ENCODE measurements at regions not wholly inside any gene's neighbourhood (a gene's known extent, or its start where the extent isn't known, plus 50 kb on each side); places are given as distances from the start of the nearest gene placed in this dataset.
A peak's percentile ranks its signal among the peaks of the same experiment; 100 is the strongest.
"Not testable (repeated sequence)": the region's sequence is repeated elsewhere in the genome, so short reads cannot be mapped to it uniquely, and the experiment has no call there.

DNA sequence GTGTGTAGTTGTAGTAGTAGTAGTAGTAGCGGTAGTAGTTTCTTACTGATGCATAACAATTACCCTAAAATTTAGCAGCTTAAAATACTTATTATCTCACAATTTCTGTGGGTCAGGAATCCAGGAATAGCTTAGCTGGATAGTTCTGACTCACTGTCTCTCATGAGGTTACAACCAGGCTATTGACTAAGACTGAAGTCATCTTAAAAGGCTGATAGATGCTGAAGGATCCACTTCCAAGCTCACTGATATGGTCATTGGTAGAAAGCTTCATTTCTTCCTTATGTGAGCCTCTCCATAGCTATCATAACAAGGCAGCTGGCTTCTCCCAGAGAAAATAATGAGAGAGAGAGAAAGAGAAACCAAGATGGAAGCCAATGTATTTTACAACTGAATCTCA is 147.5 kb upstream of the FBXL17 start:
- no peak for DNase-seq

DNA sequence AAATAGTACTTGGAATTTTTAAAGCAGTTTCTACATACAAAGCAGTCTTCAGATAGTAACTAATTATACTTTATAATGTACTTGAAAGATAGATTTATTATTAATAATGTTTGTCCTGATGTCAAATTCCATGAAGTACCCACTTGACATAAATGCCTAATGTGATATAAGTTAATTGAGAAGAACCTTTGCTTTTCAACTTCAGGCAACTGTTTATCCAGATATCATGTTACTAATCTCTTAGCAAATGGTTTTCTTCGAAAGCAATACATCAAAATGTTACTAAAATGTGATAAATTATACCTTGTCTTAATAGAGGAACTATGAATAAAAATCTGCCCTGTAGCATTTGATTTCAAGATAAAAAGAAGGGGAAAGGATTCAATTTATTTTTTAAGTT is 146.8 kb upstream of the FBXL17 start:
- DNase-seq: no peak

DNA sequence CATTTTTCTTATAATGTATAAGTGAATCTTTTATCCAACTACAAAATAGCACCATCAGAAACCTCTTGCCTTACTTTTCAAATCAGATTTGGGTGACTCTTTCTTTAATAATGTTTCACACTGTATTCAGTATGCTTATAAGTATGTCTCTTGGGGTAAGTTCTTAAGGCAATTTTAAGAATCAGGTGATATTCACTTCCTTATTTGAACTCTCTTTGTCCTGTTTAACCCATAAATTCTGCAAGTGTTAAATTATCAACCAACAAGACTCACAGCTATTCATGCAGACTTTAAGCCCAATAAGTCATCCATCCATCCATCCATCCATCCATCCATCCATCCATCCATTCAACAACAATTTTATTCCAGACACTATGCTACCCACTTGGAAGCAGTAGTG is 142.7 kb upstream of the FBXL17 start:
- DNase-seq: no peak

DNA sequence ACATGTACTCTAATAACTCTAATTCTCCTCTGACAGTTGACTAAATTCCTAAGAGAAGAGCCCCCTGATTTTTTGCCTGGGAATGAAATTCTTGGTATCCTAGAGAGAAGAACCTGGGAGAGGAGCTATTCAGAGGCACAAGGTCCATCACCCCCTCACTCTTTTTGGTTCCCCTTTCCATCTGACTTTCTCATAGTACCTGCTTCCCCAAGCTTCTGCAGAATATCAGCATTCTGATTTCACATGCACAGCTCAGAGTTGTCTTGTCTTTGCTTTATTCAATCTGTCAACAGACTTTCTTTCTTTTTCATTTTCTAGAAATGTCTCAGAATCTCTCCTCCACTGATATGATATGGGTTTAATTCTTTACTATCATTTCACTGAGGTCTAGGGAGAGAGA is 141.5 kb upstream of the FBXL17 start:
- DNase-seq: no peak

DNA sequence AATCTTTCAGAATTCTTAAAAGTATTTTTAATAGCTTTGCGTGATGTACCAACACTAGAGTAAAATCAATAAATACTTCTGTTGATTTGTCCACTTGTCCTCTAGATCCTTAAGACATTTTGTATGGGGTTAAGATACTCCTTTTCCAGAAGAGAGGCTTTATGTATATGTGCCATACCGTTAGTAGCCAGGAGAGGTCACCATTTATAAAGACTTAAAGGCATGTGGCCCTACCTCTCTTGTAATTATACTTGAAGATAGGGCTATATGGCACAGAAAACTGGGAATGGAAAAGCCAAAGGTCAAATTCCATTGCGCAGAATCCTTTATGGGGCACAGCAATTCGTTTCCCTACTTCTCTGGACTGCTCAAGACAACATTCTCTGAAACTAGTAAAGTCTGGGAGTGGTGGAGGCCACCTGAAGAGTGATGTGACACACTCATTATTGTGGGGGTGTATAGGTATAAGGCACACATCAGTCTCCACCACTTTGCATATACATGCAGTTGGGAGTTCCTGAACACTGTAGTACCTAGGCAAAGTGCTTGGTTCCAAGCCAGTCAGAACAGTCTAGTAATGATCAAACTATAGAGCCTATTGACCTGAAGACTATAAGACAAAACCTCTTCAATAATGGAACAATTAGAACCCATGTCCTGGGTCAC is 140.1 kb upstream of the FBXL17 start:
- DNase-seq: peak; percentile 39

DNA sequence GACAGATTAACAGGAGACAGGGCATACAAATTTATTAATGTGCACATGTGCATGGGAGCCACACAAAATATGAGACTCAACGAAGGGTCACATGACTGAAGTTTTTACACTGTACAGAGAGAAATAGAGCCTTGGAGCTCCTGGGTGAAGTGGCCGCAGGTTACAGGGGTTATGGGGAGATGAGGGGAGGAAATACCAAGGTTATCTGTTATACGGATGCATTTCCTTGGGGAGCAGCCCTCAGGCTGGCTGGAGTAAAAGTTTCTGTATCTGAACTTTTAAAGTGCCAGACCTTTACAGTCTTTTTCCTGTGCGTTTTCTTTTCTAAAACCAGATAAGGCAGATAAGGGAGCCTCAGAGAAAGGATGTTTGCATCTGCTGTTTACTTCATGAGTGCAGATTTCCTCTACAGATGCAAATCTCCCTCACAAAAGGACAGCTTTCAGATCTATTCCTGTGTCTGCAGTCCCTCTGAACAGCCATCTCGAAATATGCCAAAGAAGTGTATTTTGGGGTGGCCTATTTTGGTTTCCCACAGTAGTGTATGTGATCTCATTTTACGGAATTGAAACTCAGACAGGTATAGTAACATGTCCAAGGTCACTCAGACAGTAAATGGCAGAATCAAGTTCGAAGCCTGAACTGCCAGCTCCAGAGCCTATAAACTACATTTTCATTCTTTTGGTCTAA is 139.3 kb upstream of the FBXL17 start:
- DNase-seq: no peak

DNA sequence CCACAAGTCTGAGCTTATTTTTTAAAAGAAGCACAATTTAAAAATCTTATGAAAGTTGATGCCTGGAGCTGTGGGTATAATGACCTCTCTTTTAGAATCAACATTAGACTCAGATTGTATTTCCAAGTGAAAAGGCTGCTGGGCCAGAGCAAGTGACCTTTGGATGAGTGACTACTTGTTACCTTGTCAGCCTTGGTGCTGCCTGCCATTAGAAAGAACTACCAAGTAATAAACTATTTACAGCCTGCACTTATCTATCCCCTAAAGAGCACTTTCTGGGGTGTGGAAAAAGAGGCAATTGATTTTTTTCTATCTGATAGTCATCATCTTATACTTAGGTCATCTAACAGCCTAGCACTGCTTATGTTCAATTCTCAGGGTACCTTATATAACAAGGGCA is 134.9 kb upstream of the FBXL17 start:
- DNase-seq: no peak

DNA sequence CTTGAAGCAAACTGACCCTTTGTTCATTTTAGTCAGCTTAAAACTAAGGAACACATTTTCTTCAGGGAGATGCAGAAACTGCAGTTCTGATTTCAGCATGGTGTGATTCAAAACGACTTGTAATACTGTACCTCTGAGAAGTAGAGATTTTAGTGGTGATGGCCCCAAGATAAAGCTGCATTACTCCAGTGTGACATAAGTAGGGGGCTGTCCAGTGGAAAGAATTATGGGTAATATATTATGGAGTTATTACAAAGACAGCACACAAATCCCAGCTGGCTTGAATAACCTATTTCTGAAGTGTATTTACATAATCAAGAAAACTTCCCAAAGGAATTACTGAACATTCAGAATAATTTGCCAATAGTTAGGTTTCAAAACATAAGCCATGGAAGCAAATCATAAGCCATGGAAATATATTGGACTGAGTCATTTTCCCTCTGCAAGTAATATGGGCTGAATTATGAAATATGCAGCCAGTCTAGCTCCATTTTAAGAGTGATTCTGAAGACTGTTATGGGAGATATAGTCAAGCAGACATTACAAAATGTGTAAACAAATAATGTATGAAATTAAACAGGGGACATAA is 133.7 kb upstream of the FBXL17 start:
- no peak for DNase-seq

DNA sequence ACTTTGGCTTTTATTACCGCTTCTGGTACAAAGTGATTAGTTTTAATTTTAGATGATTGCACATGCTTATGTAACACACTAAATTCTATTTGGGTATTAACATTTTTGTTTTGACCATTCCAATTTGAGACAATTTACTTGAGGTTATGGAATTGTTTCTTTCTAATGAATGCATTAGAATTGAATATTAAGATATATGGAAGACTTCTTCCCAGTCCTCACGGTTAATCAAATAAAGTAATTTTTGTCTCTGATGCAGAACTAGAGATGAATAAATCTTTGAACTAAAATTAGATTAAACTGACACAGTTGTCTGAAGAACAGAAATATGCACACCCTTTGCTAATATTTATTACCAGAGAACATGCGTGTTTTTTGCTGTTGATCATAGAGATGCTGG is 127.1 kb upstream of the FBXL17 start:
- no peak for DNase-seq

DNA sequence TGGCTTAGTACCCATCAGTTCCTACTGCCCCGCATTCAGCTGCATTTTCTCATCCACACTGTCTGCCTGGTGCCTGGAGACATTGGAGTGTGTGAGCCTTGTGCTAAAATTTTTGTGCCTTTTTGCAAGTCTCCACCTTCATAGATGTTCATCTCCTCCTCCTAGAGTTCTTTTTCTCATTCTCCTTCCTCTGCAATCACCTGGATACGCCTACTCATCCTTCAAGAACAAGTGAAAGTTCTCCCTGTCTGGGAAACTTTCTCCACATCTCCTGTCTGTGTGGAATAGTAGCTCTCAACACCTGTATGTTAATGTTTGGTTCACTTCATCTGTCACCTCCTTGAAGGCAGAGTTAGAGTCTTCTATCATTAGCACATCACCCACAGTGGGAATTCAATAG is 125.7 kb upstream of the FBXL17 start:
- no peak for DNase-seq

DNA sequence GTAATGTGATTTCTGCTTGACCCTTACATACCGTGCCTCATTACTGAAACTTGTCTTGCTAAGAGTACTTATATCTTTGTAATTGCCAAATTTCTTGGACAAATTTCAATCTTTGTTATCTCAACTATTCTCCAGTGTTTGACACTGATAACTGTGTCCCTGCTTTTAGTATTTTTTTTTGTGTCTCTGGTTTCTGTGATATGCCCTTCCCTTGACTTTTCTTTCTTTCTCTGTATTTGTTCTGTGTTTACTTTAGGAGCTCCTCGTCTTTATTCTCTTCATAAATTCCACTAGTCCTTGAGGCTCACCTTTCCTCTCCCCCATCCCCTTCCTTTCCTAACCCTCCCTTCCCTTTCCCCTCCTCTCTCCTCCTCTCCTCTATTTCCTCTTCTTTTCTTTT is 123.7 kb upstream of the FBXL17 start:
- no peak for DNase-seq

DNA sequence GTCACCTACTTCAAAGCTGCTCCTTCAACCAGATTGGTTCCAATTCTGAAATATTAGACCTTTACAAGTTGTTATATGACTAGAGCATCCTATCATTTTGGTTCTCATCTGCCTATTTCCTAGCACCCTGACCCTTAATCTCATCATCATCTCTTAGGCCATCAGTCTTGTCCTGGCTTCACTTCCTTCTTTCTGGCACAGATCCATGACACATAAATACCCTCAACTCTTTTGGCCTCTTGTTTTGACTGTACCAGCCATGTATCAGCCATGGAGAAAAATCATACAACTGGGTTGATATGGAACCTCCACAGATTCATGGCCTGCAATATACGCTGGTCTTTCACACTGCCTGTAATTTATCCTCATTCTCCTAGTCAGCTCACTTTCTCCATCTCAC is 123.1 kb upstream of the FBXL17 start:
- no peak for DNase-seq

DNA sequence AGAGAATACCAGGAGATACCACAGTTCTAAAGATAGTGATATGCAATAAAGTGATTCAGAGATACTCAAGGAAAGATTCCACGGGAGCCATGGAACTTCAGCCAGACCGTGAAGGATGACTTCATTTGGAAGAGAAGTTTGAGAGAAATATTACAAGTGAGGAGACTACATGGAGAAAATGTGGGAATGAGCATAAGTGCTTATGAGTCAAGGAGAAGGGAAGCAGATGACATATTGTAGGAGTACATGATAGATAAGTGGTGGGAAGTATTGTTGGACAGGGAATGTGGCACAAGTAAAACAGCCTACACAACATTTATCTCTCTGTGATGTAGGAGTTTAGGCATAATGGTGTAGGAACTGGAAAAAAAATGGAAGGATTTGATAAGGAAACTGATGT is 122.1 kb upstream of the FBXL17 start:
- no peak for DNase-seq

DNA sequence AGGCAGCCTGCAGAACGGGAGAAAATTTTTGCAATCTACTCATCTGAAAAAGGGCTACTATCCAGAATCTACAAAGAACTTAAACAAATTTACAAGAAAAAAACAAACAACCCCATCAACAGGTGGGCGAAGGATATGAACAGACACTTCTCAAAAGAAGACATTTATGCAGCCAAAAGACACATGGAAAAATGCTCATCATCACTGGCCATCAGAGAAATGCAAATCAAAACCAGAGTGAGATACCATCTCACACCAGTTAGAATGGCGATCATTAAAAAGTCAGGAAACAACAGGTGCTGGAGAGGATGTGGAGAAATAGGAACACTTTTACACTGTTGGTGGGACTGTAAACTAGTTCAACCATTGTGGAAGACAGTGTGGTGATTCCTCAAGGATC is 113.7 kb upstream of the FBXL17 start:
- DNase-seq: not testable (repeated sequence)

DNA sequence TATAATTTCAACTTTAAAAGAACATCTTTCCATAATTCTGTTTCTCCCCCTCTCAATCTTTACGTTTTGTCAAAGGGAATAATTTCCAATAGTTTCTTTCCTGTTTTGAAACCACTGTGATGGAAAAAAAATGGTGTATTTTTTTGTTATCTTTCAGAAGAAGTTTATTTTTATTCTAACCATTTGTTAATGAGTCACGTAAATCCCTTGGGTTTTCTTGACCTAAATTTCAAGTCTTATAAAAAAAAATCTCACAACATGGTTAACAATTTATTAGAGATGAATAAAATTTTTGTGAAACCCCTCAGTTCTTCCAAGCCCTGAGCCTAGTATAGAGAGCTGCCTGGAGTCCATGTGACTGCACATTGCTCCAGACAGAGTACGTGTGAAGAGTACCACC is 106.1 kb upstream of the FBXL17 start:
- no peak for DNase-seq

DNA sequence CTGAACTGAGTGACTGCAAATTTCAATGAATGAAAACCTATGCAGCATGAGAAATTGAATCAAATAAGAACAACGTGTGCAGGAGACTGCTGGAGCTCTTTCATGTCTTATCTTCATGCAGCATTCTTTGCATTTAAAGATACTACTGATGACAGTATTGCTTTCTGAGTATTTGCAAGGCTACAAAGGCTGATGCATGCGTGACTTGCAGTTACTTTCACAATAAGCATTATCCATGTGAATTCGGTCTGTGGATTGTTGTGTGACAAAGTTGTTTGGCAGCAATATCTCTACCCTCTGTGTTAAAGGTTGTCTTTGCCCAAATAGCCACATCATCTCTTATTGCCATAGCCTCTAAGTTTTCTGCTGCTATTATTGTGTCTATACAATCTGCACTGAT is 102.1 kb upstream of the FBXL17 start:
- DNase-seq: no peak

DNA sequence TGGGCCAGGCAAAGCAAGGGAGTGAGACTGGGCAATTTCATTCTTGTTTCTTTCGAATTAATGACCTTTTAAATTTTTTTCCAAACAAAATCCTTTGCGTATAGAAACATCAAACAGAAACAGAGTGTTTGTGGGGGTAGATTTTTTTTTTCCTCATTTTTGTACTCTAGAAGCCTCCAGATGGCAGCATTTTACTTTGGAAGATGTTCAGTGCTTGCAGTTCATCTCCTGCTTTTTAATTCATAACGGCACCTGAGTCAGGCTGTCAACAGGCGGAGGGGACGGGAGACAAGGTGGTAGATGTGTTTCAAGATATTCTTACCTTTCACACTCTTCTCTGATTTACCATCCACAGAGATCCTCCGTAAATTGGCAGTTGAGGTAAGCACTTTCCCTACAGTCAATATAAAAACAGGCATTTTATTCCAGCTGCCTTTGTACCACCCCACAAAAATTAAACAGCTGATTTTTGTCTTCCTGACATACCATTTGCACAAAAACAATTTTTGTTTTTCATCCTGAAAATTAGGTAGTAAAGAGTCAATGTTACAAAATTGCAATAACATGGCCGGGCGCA is 99.5 kb upstream of the FBXL17 start:
- DNase-seq: peak; percentile 6

DNA sequence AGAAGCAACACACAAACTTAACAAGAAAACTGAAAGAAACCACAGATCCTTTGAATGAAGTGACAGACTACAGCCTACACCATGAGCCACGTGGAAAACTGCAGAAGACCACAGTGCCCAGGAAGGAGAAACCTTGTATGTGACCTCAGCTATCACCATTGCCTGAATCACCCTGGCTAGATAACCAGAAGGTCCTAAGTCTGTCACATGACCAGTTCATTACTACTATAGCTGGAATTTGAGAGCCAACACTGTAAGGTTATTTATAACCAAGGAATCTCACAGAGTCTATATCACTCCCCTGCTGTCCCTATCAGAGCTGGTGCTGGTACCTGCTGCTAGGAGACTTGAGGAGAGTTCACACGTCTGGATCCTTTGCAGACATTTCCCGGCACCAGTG is 90.3 kb upstream of the FBXL17 start:
- DNase-seq: no peak

DNA sequence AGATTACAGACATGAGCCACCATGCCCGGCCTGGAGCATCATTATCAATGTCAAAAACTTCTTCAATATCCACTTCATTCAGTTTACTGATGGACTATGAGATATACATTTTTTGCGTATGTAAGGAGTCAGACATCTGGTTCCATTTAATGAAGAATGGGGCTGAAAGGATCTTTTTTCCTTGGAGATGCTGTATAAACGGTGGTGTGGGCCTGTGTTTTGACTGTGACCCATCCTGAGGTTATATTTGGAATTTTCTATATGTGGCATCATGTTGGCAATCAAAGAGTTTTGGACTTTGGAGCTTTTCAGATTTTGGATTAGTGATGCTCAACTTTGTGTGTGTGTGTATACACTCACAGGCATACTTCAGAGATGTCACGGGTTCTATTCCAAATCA is 85.7 kb upstream of the FBXL17 start:
- DNase-seq: no peak

DNA sequence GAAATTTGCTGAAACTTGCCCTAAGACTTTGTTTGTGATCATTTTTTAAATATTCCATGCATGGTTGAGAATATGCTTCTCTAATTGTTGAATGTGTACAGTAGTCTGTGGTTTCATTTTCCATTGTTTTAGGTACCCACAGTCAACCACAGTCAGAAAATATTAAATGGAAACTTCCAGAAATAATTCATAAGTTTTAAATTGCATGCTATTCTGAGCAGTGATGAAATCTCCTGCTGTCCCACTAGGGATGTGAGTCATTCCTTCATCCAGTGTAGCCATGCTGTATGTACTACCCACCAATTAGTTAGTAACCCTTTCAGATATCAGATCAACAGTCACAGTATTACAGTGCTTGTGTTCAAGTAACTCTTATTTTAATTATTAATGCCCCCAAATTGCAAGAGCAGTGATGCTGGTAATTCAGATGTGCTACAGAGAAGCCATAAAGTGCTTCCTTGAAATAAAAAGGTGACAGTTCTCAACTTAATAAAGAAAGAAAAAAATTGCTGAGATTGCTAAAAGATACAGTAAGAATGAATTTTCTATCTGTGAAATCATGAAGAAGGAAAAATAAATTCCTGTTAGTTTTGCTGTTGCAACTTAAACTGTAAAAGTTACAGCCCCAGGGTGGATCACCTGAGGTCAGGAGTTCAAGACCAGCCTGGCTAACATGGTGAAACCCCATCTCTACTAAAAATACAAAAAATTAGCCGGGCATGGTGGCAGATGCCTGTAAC is 79.9 kb upstream of the FBXL17 start:
- no peak for DNase-seq

DNA sequence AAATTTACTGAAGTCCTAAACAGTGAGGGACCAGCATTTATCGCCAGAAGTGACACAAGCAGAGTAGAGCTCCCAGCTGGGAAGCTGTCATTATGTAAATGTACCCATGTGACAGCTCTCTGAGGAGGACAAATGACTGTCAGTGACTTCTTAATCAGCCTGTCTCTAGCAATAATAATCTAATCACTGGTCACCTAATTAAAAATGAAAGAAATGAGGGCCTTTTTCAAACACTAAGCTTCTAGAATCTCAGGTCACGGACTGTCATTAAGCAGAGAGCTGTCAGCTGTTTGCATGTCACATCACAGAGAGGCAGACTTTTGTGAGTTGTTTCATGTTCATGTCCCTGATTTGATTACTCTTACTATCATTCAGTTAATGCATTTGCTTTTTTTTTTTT is 77.9 kb upstream of the FBXL17 start:
- DNase-seq: no peak

DNA sequence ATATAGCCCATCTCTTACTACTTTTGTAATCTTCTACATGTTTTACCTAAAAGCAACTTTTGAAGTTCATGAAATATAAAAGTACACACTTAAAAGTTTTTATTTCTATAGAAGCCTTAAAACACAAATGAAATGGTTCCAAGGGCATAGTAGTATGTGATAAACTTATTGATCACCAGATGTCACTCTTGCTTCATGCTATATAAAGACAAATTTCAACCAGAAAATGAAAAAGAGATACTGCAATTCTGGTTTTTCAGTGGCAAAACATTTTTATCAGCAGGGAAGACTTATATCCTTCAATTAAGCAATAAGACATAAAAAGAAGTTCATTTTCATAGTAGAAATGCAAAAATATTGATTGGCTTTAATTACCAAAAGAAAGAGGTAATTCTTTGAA is 69.4 kb upstream of the FBXL17 start:
- no peak for DNase-seq

DNA sequence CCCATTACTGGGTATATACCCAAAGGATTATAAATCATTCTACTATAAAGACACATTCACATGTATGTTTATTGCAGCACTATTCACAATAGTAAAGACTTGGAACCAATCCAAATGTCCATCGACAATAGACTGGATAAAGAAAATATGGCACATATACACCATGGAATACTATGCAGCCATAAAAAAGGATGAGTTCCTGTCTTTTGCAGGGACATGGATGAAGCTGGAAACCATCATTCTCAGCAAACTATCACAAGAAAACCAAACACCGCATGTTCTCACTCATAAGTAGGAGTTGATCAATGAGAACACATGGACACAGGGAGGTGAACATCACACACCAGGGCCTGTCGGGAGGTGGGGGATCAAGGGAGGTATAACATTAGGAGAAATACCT is 62.2 kb upstream of the FBXL17 start:
- not testable (repeated sequence) for DNase-seq
